GM20000 (cell line): ENCODE measurements at regions not wholly inside any gene's neighbourhood (a gene's known extent, or its start where the extent isn't known, plus 50 kb on each side); places are given as distances from the start of the nearest gene placed in this dataset.

Source experiments
- DNase-seq: peaks from one replicate; pipeline ENCODE4 v3.0.0; 2012; ENCODE audit warnings: low spot score
- CTCF ChIP-seq: IDR thresholded peaks from 2 replicates; pipeline ENCODE4 v1.5.1; 2012; ENCODE audit warnings: mild to moderate bottlenecking, control low read depth; ENCODE audit errors: extremely low read depth, missing control alignments

GRCh38 chr1:98001764-98002163 is 80.9 kb upstream of the DPYD start:
- DNase-seq = no peak
- no peak for TF ChIP-seq CTCF

GRCh38 chr1:97999320-97999719 is 78.5 kb upstream of the DPYD start:
- TF ChIP-seq CTCF = no peak
- no peak for DNase-seq

- no peak for TF ChIP-seq CTCF
- no peak for DNase-seq
Observed at GRCh38 chr1:97996880-97997279, 76.0 kb upstream of the DPYD start.

- no peak for DNase-seq
- no peak for TF ChIP-seq CTCF
Observed at GRCh38 chr1:97989094-97989680, 68.4 kb upstream of the DPYD start.

GRCh38 chr1:97986041-97987005 is 65.5 kb upstream of the DPYD start:
- no peak for TF ChIP-seq CTCF
- DNase-seq = no peak

- no peak for TF ChIP-seq CTCF
- no peak for DNase-seq
Observed at GRCh38 chr1:97983126-97983525, 62.3 kb upstream of the DPYD start.

- TF ChIP-seq CTCF = no peak
Observed at GRCh38 chr1:97980530-97980929, 59.7 kb upstream of the DPYD start.

More at GRCh38 chr1:97980530-97980929, 59.7 kb upstream of the DPYD start:
- no peak for DNase-seq
